ENCODE measurements at regions not wholly inside any gene's neighbourhood (a gene's known extent, or its start where the extent isn't known, plus 50 kb on each side); places are given as distances from the start of the nearest gene placed in this dataset.

GRCh38 chr10:59550061-59550460, 159.6 kb downstream of the SLC16A9 start:
- H3K4me3 Mint-ChIP-seq: no peak overlapping the region
- no peaks in the 10 kb centered on the region for H3K9me3 Mint-ChIP-seq
- H3K36me3 Mint-ChIP-seq (ENCODE audit: low read depth): no peaks in the 10 kb centered on the region
- H3K27me3 Mint-ChIP-seq (ENCODE audit: low read depth, poor library complexity): peaks cover 4% of the 10 kb centered on the region
- no peak overlapping the region for H3K27ac Mint-ChIP-seq
- DNase-seq: no peak
- no peaks in the 10 kb centered on the region for H3K4me1 Mint-ChIP-seq
- no peak for TF ChIP-seq CTCF (IDR thresholded peaks at IDR 0.05)

GRCh38 chr10:59538623-59539022, 171.0 kb downstream of the SLC16A9 start:
- Mint-ChIP-seq H3K4me3 (no peak overlapping the region), H3K9me3 (peaks cover 6% of the 10 kb centered on the region), H3K27me3 (ENCODE audit: low read depth, poor library complexity) (no peaks in the 10 kb centered on the region), H3K27ac (no peak overlapping the region), H3K36me3 (ENCODE audit: low read depth) (no peaks in the 10 kb centered on the region), H3K4me1 (peaks cover 6% of the 10 kb centered on the region)
- TF ChIP-seq CTCF (IDR thresholded peaks at IDR 0.05): no peak
- no peak for DNase-seq

GRCh38 chr10:59537501-59537900, 172.1 kb downstream of the SLC16A9 start:
- Mint-ChIP-seq H3K4me1 (peaks cover 6% of the 10 kb centered on the region), H3K27ac (no peak overlapping the region), H3K27me3 (ENCODE audit: low read depth, poor library complexity) (no peaks in the 10 kb centered on the region), H3K9me3 (peaks cover 6% of the 10 kb centered on the region), H3K4me3 (no peak overlapping the region), H3K36me3 (ENCODE audit: low read depth) (no peaks in the 10 kb centered on the region)
- no peak for DNase-seq
- TF ChIP-seq CTCF (IDR thresholded peaks at IDR 0.05): no peak

GRCh38 chr10:59536167-59537014, 173.3 kb downstream of the SLC16A9 start:
- peaks cover 6% of the 10 kb centered on the region for H3K4me1 Mint-ChIP-seq
- no peaks in the 10 kb centered on the region for H3K27me3 Mint-ChIP-seq (ENCODE audit: low read depth, poor library complexity)
- H3K36me3 Mint-ChIP-seq (ENCODE audit: low read depth): no peaks in the 10 kb centered on the region
- no peak for DNase-seq
- no peaks in the 10 kb centered on the region for H3K9me3 Mint-ChIP-seq
- TF ChIP-seq CTCF (IDR thresholded peaks at IDR 0.05): no peak
- H3K27ac Mint-ChIP-seq: no peak overlapping the region
- no peak overlapping the region for H3K4me3 Mint-ChIP-seq

GRCh38 chr10:59524348-59524747, 162.0 kb upstream of the FAM13C start:
- H3K27me3 Mint-ChIP-seq (ENCODE audit: low read depth, poor library complexity): no peaks in the 10 kb centered on the region
- no peak overlapping the region for H3K4me3 Mint-ChIP-seq
- no peaks in the 10 kb centered on the region for H3K36me3 Mint-ChIP-seq (ENCODE audit: low read depth)
- no peak for TF ChIP-seq CTCF (IDR thresholded peaks at IDR 0.05)
- no peaks in the 10 kb centered on the region for H3K9me3 Mint-ChIP-seq
- no peak overlapping the region for H3K27ac Mint-ChIP-seq
- H3K4me1 Mint-ChIP-seq: no peaks in the 10 kb centered on the region
- no peak for DNase-seq

- Mint-ChIP-seq H3K36me3 (ENCODE audit: low read depth) (no peaks in the 10 kb centered on the region), H3K4me3 (no peak overlapping the region), H3K27ac (no peak overlapping the region), H3K4me1 (no peaks in the 10 kb centered on the region), H3K27me3 (ENCODE audit: low read depth, poor library complexity) (no peaks in the 10 kb centered on the region), H3K9me3 (no peaks in the 10 kb centered on the region)
- no peak for TF ChIP-seq CTCF (IDR thresholded peaks at IDR 0.05)
- no peak for DNase-seq
Measured at GRCh38 chr10:59523851-59524250, 161.5 kb upstream of the FAM13C start.
